ENCODE measurements at regions not wholly inside any gene's neighbourhood (a gene's known extent, or its start where the extent isn't known, plus 50 kb on each side); places are given as distances from the start of the nearest gene placed in this dataset.

DNA sequence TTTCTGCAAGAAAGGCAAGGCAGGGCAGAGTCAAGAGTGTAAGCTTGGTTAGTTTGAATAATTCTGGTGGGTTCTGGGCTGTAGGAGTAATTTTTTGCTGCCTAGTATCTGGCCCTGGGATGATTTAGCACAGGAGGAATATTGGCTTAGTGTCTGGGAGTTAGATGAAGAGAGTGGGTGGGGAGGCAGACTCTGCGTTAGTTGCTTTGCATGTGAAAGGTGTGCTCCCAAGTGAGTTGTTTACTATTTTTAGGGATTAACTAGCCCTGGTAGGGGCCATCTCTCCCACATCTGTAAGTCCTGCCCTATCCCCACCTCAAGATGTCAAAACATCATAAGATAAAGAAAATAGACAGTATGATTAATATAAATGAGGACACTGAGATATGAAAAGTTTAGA lies 249.7 kb downstream of the LRIG3 start:
- TF ChIP-seq POLR2A (IDR thresholded peaks at IDR 0.05; ENCODE audit: low read length), result no peak
- no peak for TF ChIP-seq GATA1 (IDR thresholded peaks at IDR 0.05; ENCODE audit: low read depth, low read length)

All from erythroblast (primary cell).